Keratinocyte (primary cell): ENCODE measurements at regions not wholly inside any gene's neighbourhood (a gene's known extent, or its start where the extent isn't known, plus 50 kb on each side); places are given as distances from the start of the nearest gene placed in this dataset.

Experiments
- DNase-seq: peaks from one replicate; pipeline ENCODE4 v3.0.0-alpha.2; 2011; ENCODE audit warnings: low read depth, missing footprints, low spot score
- FAIRE-seq: peaks from 2 replicates; lab custom pipeline; 2011; peaks lifted over from hg19 to GRCh38; lab: Jason Lieb, UNC
- H2AFZ ChIP-seq: 2 replicates; pipeline ENCODE4 v1.6.0; 2012; ENCODE audit warnings: low read length, control low read depth, inconsistent platforms; ENCODE audit not compliant: control insufficient read depth
- H3K27ac ChIP-seq: 2 replicates; pipeline ENCODE4 v1.5.1; 2011; ENCODE audit warnings: low read length; ENCODE audit not compliant: control insufficient read depth, insufficient read depth
- H3K27me3 ChIP-seq: 3 replicates; pipeline ENCODE4 v1.6.0; 2011; ENCODE audit warnings: low read length; ENCODE audit not compliant: control insufficient read depth, insufficient read depth; ENCODE audit errors: extremely low read depth
- H3K36me3 ChIP-seq, 2 experiments: 2 replicates in 1 of 2; 3 replicates in 1 of 2; pipeline ENCODE4 v1.5.1; 2011; ENCODE audit warnings: low read length in 2 of 2, mild to moderate bottlenecking in 1 of 2; ENCODE audit not compliant: control insufficient read depth in 2 of 2, insufficient read depth in 2 of 2; ENCODE audit errors: extremely low read depth in 1 of 2
- H3K4me1 ChIP-seq: 3 replicates; pipeline ENCODE4 v1.5.1; 2011; ENCODE audit warnings: low read length; ENCODE audit not compliant: control insufficient read depth, insufficient read depth; ENCODE audit errors: extremely low read depth
- H3K4me2 ChIP-seq: 3 replicates; pipeline ENCODE4 v1.6.0; 2011; ENCODE audit warnings: low read depth, low read length; ENCODE audit not compliant: control insufficient read depth, insufficient read depth; ENCODE audit errors: extremely low read depth
- H3K4me3 ChIP-seq, 3 experiments: fragments of 200-600 bp in 1 of 3; sonication (generic) in 1 of 3; 2 replicates in 2 of 3; 3 replicates in 1 of 3; pipeline ENCODE4 v1.5.1; 2011 to 2016; ENCODE audit warnings: low read length in 3 of 3, mild to moderate bottlenecking in 3 of 3, control low read depth in 2 of 3, inconsistent platforms in 1 of 3, low read depth in 1 of 3, mixed read lengths in 1 of 3, mixed run types in 1 of 3, moderate library complexity in 1 of 3; ENCODE audit not compliant: control insufficient read depth in 2 of 3, insufficient read depth in 2 of 3; ENCODE audit errors: extremely low read depth in 1 of 3
- H3K79me2 ChIP-seq: 2 replicates; pipeline ENCODE4 v1.6.0; 2012; ENCODE audit warnings: low read length; ENCODE audit not compliant: control insufficient read depth, insufficient read depth
- H3K9ac ChIP-seq: 3 replicates; pipeline ENCODE4 v1.6.0; 2011; ENCODE audit warnings: low read length; ENCODE audit not compliant: control insufficient read depth, insufficient read depth; ENCODE audit errors: extremely low read depth
- H3K9me1 ChIP-seq: 3 replicates; pipeline ENCODE4 v1.6.0; 2011; ENCODE audit warnings: low read length; ENCODE audit not compliant: control insufficient read depth, insufficient read depth; ENCODE audit errors: extremely low read depth
- H3K9me3 ChIP-seq: 2 replicates; pipeline ENCODE4 v1.5.1; 2012; ENCODE audit warnings: low read depth, low read length; ENCODE audit not compliant: control insufficient read depth
- H4K20me1 ChIP-seq: 3 replicates; pipeline ENCODE4 v1.6.0; 2011; ENCODE audit warnings: low read length; ENCODE audit not compliant: control insufficient read depth, insufficient read depth; ENCODE audit errors: extremely low read depth
- EZH2 ChIP-seq: IDR thresholded peaks from one replicate; pipeline ENCODE4 v1.6.1; 2012; ENCODE audit warnings: inconsistent platforms, mild to moderate bottlenecking, low read length, moderate library complexity
- dilution Hi-C: fragments of 300-500 bp; cut with MboI; formaldehyde crosslinking; loops from one replicate; pipeline ENCODE4 v1.7.0; 2020; ENCODE audit warnings: low sequenced_read_pairs; ENCODE audit not compliant: extremely low pct_ligation_motif_present
- TF ChIP-seq, protein P1 (sequence below), 3 experiments: IDR thresholded peaks in 1 of 3; conservative IDR thresholded peaks in 1 of 3; optimal IDR thresholded peaks in 1 of 3; 2 replicates in 2 of 3; 3 replicates in 1 of 3; pipeline versions ENCODE3 to v1.5.1; 2011; ENCODE audit warnings: low read length in 3 of 3, mild to moderate bottlenecking in 3 of 3, moderate library complexity in 2 of 3, control low read depth in 1 of 3, inconsistent platforms in 1 of 3; ENCODE audit not compliant: insufficient read depth in 2 of 3; ENCODE audit errors: extremely low read depth in 1 of 3

DNA sequence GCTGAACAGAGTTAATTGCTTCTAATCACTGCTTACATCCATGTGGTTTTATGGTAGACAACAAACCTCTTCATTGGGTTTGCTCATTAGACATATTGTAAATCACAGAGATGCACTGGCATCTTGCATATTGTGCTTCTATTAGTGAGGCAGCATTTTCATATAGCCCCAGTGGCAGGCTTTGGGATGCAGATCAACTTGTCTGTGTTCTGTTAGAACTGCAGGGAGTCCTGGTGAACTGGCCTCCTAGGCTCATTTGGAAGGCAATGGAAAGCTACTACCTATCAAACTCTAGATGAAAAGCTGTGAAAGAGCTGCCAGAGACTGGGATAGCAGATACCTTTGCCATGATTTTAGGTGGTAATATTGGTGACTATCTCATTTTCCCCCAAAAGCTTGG, 108.8 kb downstream of the NAA11 start:
- H3K27me3 ChIP-seq = no peaks in the 10 kb centered on the region
- H3K27ac ChIP-seq = no peak overlapping the region
- H3K36me3 ChIP-seq = no peaks in the 10 kb centered on the region
- H3K9me1 ChIP-seq = no peaks in the 10 kb centered on the region
- H4K20me1 ChIP-seq = no peaks in the 10 kb centered on the region
- H3K9me3 ChIP-seq = no peaks in the 10 kb centered on the region
- dilution Hi-C loops = no loop called here
- FAIRE-seq (no peak), DNase-seq (no peak)
- no peak overlapping the region for H3K4me2 ChIP-seq
- TF ChIP-seq EZH2 = no peak
- TF ChIP-seq, protein P1, sequence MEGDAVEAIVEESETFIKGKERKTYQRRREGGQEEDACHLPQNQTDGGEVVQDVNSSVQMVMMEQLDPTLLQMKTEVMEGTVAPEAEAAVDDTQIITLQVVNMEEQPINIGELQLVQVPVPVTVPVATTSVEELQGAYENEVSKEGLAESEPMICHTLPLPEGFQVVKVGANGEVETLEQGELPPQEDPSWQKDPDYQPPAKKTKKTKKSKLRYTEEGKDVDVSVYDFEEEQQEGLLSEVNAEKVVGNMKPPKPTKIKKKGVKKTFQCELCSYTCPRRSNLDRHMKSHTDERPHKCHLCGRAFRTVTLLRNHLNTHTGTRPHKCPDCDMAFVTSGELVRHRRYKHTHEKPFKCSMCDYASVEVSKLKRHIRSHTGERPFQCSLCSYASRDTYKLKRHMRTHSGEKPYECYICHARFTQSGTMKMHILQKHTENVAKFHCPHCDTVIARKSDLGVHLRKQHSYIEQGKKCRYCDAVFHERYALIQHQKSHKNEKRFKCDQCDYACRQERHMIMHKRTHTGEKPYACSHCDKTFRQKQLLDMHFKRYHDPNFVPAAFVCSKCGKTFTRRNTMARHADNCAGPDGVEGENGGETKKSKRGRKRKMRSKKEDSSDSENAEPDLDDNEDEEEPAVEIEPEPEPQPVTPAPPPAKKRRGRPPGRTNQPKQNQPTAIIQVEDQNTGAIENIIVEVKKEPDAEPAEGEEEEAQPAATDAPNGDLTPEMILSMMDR (optimal IDR thresholded peaks at IDR 0.05 in 1 of 3, IDR thresholded peaks at IDR 0.05 in 1 of 3, conservative IDR thresholded peaks at IDR 0.05 in 1 of 3; ENCODE audit: extremely low read depth in 1 of 3, insufficient read depth in 2 of 3, low read length in 3 of 3) = no peak
- H3K4me1 ChIP-seq = no peaks in the 10 kb centered on the region
- H2AFZ ChIP-seq = no peak overlapping the region
- no peaks in the 10 kb centered on the region for H3K79me2 ChIP-seq
- no peak overlapping the region for H3K4me3 ChIP-seq
- H3K9ac ChIP-seq = no peak overlapping the region

DNA sequence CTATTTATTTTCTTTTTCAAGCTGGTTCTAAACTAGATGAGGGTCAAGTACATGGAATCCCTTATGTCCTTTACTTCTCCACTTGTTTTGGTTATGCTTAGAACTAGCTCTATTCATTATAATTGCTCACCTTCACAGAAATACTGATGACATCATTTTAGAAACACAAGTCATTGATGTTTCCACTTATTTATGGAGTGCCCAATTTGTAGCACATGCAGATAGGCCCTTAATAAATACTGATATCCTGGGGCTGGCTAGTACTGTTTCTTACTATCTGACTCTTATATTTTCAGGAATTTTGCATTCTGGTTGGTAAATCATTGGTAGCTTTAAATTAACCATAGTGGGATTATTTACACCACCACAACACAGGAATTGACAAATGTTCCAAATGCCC, 112.2 kb downstream of the NAA11 start:
- DNase-seq (no peak), FAIRE-seq (no peak)
- Histone ChIP-seq H3K4me1 (no peaks in the 10 kb centered on the region), H3K36me3 (no peaks in the 10 kb centered on the region), H3K27me3 (no peaks in the 10 kb centered on the region), H3K9ac (no peak overlapping the region), H3K9me3 (no peaks in the 10 kb centered on the region), H2AFZ (no peak overlapping the region), H3K4me3 (no peak overlapping the region), H3K27ac (no peak overlapping the region), H3K79me2 (no peaks in the 10 kb centered on the region), H3K9me1 (no peaks in the 10 kb centered on the region), H3K4me2 (no peak overlapping the region), H4K20me1 (no peaks in the 10 kb centered on the region)
- dilution Hi-C loops = no loop called here
- TF ChIP-seq, protein P1 (optimal IDR thresholded peaks at IDR 0.05 in 1 of 3, IDR thresholded peaks at IDR 0.05 in 1 of 3, conservative IDR thresholded peaks at IDR 0.05 in 1 of 3; ENCODE audit: extremely low read depth in 1 of 3, insufficient read depth in 2 of 3, low read length in 3 of 3) = no peak
- no peak for TF ChIP-seq EZH2
